ENCODE measurements at regions not wholly inside any gene's neighbourhood (a gene's known extent, or its start where the extent isn't known, plus 50 kb on each side); places are given as distances from the start of the nearest gene placed in this dataset.
"Not testable (repeated sequence)": the region's sequence is repeated elsewhere in the genome, so short reads cannot be mapped to it uniquely, and the experiment has no call there.

DNA sequence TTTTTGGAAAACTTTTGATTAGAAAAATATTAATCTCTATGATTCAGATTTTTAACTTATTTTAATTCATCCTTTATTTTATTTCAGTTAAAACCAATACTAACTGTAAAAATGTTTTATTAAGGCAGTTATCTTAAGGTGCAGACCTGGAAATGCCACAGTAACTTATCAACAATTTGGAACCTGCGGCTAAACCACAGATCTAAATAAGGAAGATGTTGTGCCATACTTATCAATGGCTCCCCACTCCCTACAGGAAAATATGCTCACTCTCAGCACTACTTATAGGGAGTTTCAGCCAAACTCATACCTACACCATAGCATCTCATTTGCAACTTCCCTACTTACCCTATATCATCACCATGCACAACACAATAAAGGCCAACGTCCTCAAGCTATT is 226.9 kb upstream of the KYNU start:
- no peak for DNase-seq
- Histone ChIP-seq H3K4me1 (ENCODE audit: control insufficient read depth, insufficient read depth, low read length) (no peaks in the 10 kb centered on the region), H3K36me3 (ENCODE audit: control insufficient read depth, insufficient read depth, low read length) (no peaks in the 10 kb centered on the region), H3K27ac (ENCODE audit: low read length) (no peak overlapping the region), H3K4me3 (ENCODE audit: low read length) (no peak overlapping the region), H3K9me3 (ENCODE audit: control insufficient read depth, low read depth, low read length) (no peaks in the 10 kb centered on the region), H3K27me3 (ENCODE audit: control insufficient read depth, insufficient read depth, low read length) (no peaks in the 10 kb centered on the region)
- 100% methylated on average over 1 of the region's 2 CpGs for WGBS (ENCODE audit: insufficient coverage, low lambda C conversion rate)

DNA sequence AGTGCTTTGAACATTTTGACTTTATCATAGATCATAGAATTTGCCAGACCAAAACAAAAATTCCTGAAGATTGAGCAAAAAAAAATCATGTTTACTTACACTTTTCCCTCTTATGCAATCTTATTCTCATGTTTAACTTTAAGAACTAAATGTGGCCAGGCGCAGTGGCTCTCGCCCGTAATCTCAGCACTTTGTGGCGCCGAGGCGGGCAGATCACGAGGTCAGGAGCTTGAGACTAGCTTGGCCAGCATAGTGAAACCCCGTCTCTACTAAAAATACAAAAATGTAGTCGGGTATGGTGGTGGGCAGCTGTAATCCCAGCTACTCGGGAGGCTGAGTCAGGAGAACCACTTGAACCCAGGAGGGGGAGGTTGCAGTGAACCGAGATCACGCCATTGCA is 227.9 kb upstream of the KYNU start:
- no peaks in the 10 kb centered on the region for H3K36me3 ChIP-seq (ENCODE audit: control insufficient read depth, insufficient read depth, low read length)
- no peak overlapping the region for H3K4me3 ChIP-seq (ENCODE audit: low read length)
- H3K27ac ChIP-seq (ENCODE audit: low read length), result no peak overlapping the region
- H3K9me3 ChIP-seq (ENCODE audit: control insufficient read depth, low read depth, low read length), result no peaks in the 10 kb centered on the region
- WGBS (ENCODE audit: insufficient coverage, low lambda C conversion rate), result 89% methylated on average over 3 of the region's 12 CpGs
- no peak for DNase-seq
- H3K4me1 ChIP-seq (ENCODE audit: control insufficient read depth, insufficient read depth, low read length), result no peaks in the 10 kb centered on the region
- no peaks in the 10 kb centered on the region for H3K27me3 ChIP-seq (ENCODE audit: control insufficient read depth, insufficient read depth, low read length)

DNA sequence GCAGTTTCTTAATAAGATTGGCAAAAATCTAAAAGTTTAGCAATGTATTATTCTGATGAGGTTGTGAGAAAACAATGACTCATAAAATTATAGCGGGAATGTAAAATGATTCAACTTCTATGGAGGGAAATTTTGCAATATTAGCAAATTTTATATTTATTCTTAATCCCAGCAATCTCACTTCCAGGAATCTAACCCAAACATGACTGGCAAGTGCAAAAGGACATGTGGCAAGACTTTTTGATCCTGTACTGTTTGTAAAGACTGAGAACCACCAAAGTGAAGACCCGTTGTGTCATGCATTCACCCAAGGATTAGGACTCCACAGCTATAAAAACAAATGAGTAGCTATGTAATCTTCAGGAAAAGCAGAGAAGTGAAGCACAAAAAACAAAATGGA is 234.8 kb upstream of the KYNU start:
- Histone ChIP-seq H3K9me3 (ENCODE audit: control insufficient read depth, low read depth, low read length) (no peaks in the 10 kb centered on the region), H3K36me3 (ENCODE audit: control insufficient read depth, insufficient read depth, low read length) (no peaks in the 10 kb centered on the region), H3K4me3 (ENCODE audit: low read length) (no peak overlapping the region), H3K4me1 (ENCODE audit: control insufficient read depth, insufficient read depth, low read length) (no peaks in the 10 kb centered on the region), H3K27ac (ENCODE audit: low read length) (no peak overlapping the region), H3K27me3 (ENCODE audit: control insufficient read depth, insufficient read depth, low read length) (no peaks in the 10 kb centered on the region)
- 100% methylated on average over 1 of the region's 2 CpGs for WGBS (ENCODE audit: insufficient coverage, low lambda C conversion rate)
- no peak for DNase-seq

DNA sequence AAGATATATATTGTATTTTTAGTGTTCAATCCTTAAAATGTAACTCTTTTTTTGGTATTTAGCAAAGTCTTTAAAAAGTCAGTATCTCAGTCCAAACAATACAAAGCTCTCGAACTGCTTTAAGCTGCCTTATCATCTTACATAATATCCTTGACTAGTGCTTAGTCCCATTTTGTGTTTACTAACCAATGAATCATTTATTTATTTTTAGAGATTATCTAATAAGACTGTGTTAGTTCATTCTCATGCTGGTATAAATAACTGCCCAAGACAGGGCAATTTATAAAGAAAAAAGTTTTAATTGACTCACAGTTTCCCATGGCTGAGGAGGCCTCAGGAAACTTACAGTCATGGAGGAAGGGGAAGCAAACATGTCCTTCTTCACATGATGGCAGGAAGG is 248.3 kb upstream of the KYNU start:
- no peaks in the 10 kb centered on the region for H3K36me3 ChIP-seq (ENCODE audit: control insufficient read depth, insufficient read depth, low read length)
- H3K27me3 ChIP-seq (ENCODE audit: control insufficient read depth, insufficient read depth, low read length), result no peaks in the 10 kb centered on the region
- no CpG with 5 or more reads among the region's 1 CpG for WGBS (ENCODE audit: insufficient coverage, low lambda C conversion rate)
- no peak overlapping the region for H3K27ac ChIP-seq (ENCODE audit: low read length)
- DNase-seq, result no peak
- no peaks in the 10 kb centered on the region for H3K9me3 ChIP-seq (ENCODE audit: control insufficient read depth, low read depth, low read length)
- no peaks in the 10 kb centered on the region for H3K4me1 ChIP-seq (ENCODE audit: control insufficient read depth, insufficient read depth, low read length)
- H3K4me3 ChIP-seq (ENCODE audit: low read length), result no peak overlapping the region

DNA sequence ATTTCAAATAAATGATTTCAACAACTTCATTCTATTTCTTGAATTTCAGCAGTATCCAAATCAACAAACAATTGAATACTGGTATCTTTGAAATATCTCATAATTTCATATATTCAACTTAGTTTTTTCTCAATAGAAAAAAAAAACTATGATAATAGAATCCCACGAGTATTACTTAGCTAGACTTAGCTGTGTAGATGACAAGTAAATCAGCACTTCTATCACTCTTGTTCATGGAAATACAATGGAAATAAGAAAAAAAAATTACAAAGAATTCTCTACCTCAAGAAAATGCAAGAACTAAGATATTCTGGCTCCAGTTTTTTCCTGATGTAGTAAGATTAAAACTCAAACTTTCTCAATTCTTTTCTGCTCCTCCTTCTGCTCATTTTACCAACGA is 256.2 kb upstream of the KYNU start:
- WGBS (ENCODE audit: insufficient coverage, low lambda C conversion rate), result 83% methylated on average over 2 of the region's 2 CpGs
- Histone ChIP-seq H3K9me3 (ENCODE audit: control insufficient read depth, low read depth, low read length) (no peaks in the 10 kb centered on the region), H3K36me3 (ENCODE audit: control insufficient read depth, insufficient read depth, low read length) (no peaks in the 10 kb centered on the region), H3K27ac (ENCODE audit: low read length) (no peak overlapping the region), H3K4me3 (ENCODE audit: low read length) (no peak overlapping the region), H3K4me1 (ENCODE audit: control insufficient read depth, insufficient read depth, low read length) (no peaks in the 10 kb centered on the region), H3K27me3 (ENCODE audit: control insufficient read depth, insufficient read depth, low read length) (no peaks in the 10 kb centered on the region)
- DNase-seq, result no peak

DNA sequence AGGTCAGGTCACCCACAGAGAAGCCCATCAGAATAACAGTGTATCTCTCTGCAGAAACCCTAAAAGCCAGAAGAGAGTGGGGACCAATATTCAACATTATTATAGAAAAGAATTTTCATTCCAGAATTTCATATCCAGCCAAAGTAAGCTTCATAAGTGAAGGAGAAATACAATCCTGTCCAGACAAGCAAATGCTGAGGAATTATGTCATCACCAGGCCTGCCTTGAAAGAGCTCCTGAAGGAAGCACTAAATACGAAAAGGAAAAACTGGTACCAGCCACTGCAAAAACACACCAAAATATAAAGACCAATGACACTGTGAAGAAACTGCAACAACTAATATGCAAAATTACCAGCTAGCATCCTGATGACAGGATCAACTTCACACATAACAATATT is 260.0 kb upstream of the KYNU start:
- WGBS (ENCODE audit: insufficient coverage, low lambda C conversion rate), result no CpG with 5 or more reads among the region's 1 CpG
- no peaks in the 10 kb centered on the region for H3K4me1 ChIP-seq (ENCODE audit: control insufficient read depth, insufficient read depth, low read length)
- DNase-seq, result no peak
- no peaks in the 10 kb centered on the region for H3K9me3 ChIP-seq (ENCODE audit: control insufficient read depth, low read depth, low read length)
- H3K4me3 ChIP-seq (ENCODE audit: low read length), result no peak overlapping the region
- H3K36me3 ChIP-seq (ENCODE audit: control insufficient read depth, insufficient read depth, low read length), result no peaks in the 10 kb centered on the region
- no peak overlapping the region for H3K27ac ChIP-seq (ENCODE audit: low read length)
- no peaks in the 10 kb centered on the region for H3K27me3 ChIP-seq (ENCODE audit: control insufficient read depth, insufficient read depth, low read length)

DNA sequence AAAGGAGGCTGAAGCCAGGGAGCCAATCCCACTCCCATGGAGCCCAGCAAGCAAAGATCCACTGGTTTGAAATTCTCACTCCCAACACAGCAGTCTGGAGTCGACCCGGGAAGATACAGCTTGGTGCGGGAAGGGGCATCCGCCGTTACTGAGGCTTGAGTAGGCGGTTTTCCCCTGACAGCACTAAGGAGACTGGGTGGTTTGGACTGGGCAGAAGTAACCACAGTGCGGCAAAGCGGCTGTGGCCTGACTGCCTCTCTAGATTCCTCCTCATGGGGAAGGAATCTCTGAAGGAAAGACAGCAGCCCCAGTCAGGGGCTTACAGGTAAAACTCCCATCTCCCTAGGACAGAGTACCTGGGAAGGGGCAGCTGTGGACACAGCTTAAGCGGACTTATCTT is 261.6 kb upstream of the KYNU start:
- H3K4me3 ChIP-seq (ENCODE audit: low read length), result no peak overlapping the region
- H3K4me1 ChIP-seq (ENCODE audit: control insufficient read depth, insufficient read depth, low read length), result no peaks in the 10 kb centered on the region
- no peaks in the 10 kb centered on the region for H3K9me3 ChIP-seq (ENCODE audit: control insufficient read depth, low read depth, low read length)
- no peak overlapping the region for H3K27ac ChIP-seq (ENCODE audit: low read length)
- H3K36me3 ChIP-seq (ENCODE audit: control insufficient read depth, insufficient read depth, low read length), result no peaks in the 10 kb centered on the region
- no peak for DNase-seq
- no peaks in the 10 kb centered on the region for H3K27me3 ChIP-seq (ENCODE audit: control insufficient read depth, insufficient read depth, low read length)
- WGBS (ENCODE audit: insufficient coverage, low lambda C conversion rate), result no CpG with 5 or more reads among the region's 9 CpGs

DNA sequence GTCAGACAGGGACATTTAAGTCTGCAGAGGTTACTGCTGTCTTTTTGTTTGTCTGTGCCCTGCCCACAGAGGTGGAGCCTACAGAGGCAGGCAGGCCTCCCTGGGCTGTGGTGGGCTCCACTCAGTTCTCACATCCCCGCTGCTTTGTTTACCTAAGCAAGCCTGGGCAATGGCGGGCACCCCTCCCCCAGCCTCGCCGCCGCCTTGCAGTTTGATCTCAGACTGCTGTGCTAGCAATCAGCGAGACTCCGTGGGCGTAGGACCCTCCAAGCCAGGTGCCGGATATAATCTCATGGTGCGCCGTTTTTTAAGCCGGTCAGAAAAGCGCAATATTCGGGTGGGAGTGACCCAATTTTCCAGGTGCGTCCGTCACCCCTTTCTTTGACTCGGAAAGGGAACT is 264.3 kb upstream of the KYNU start:
- H3K9me3 ChIP-seq (ENCODE audit: control insufficient read depth, low read depth, low read length); H3K27me3 ChIP-seq (ENCODE audit: control insufficient read depth, insufficient read depth, low read length); H3K4me3 ChIP-seq (ENCODE audit: low read length); H3K4me1 ChIP-seq (ENCODE audit: control insufficient read depth, insufficient read depth, low read length); H3K36me3 ChIP-seq (ENCODE audit: control insufficient read depth, insufficient read depth, low read length); DNase-seq; H3K27ac ChIP-seq (ENCODE audit: low read length): not testable (repeated sequence)
- no CpG with 5 or more reads among the region's 17 CpGs for WGBS (ENCODE audit: insufficient coverage, low lambda C conversion rate)

DNA sequence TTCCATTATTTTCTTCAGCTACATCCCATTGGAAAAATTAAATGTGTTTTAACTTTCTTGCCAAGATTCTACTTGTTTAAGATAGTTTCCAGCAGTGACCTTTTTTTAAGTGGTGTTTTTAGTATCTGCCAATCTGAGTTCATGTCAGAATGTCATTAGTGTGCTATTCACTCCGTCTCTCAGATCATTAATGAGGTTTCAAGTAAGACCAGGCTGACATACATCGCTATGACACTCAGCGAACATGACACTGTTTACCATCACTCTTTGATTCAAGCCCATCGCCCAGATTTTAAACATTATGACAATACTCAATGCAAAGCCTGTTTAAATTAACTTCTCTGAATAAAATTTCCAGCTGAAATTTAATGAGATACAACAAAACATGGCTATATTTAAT is 272.0 kb upstream of the KYNU start:
- H3K9me3 ChIP-seq (ENCODE audit: control insufficient read depth, low read depth, low read length), result no peaks in the 10 kb centered on the region
- no peak overlapping the region for H3K4me3 ChIP-seq (ENCODE audit: low read length)
- H3K36me3 ChIP-seq (ENCODE audit: control insufficient read depth, insufficient read depth, low read length), result no peaks in the 10 kb centered on the region
- no peak for DNase-seq
- no peaks in the 10 kb centered on the region for H3K4me1 ChIP-seq (ENCODE audit: control insufficient read depth, insufficient read depth, low read length)
- no peaks in the 10 kb centered on the region for H3K27me3 ChIP-seq (ENCODE audit: control insufficient read depth, insufficient read depth, low read length)
- no peak overlapping the region for H3K27ac ChIP-seq (ENCODE audit: low read length)
- 41% methylated on average over 3 of the region's 4 CpGs for WGBS (ENCODE audit: insufficient coverage, low lambda C conversion rate)

DNA sequence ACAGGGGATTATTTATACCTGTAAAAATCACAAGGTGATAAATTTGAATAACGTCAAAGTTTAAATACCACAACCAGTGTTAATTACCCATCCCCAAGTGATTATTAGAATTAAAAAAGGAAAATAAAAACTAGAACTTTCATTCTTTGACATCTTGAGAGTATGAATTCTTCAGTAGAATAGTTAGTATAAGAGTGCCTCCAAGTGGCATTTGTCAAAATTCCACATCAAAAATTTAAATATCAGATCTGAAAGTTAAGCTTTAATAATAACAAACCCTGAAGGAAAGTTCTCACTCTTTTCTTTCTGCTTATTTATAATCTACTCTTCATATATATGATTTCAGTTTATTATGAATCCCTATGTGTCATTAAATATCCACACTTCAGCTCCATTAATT is 273.7 kb upstream of the KYNU start:
- no peaks in the 10 kb centered on the region for H3K36me3 ChIP-seq (ENCODE audit: control insufficient read depth, insufficient read depth, low read length)
- no peaks in the 10 kb centered on the region for H3K27me3 ChIP-seq (ENCODE audit: control insufficient read depth, insufficient read depth, low read length)
- no peaks in the 10 kb centered on the region for H3K4me1 ChIP-seq (ENCODE audit: control insufficient read depth, insufficient read depth, low read length)
- no peaks in the 10 kb centered on the region for H3K9me3 ChIP-seq (ENCODE audit: control insufficient read depth, low read depth, low read length)
- H3K4me3 ChIP-seq (ENCODE audit: low read length), result no peak overlapping the region
- no CpG with 5 or more reads among the region's 1 CpG for WGBS (ENCODE audit: insufficient coverage, low lambda C conversion rate)
- no peak overlapping the region for H3K27ac ChIP-seq (ENCODE audit: low read length)
- DNase-seq, result no peak

DNA sequence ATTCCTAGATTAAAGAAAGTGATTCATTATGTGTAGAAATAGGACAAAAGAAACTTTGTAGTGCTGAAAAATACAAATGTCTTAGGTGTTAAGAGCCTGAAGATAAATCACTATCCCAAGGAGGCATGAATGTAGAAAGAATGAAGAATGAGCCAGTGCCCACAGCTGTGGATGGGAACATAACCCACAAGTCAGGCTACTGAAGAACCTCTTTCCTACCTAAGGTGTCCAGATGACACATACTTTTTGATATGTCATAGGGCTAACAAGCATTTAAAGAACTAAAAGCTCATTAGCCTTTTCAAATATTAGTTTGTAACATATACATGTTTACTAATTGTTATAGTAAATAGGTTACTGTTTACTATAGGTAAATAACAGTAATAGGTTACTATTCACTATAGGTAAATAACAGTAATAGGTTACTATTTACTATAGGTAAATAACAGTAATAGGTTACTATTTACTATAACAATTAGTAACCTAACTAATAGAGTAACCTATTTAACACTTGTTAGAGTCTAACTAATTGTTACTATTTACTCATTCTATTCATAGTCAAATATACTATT is 275.0 kb upstream of the KYNU start:
- H3K4me1 ChIP-seq (ENCODE audit: control insufficient read depth, insufficient read depth, low read length), result no peaks in the 10 kb centered on the region

More for the DNA sequence above, 275.0 kb upstream of the KYNU start:
- Histone ChIP-seq H3K36me3 (ENCODE audit: control insufficient read depth, insufficient read depth, low read length) (no peaks in the 10 kb centered on the region), H3K27me3 (ENCODE audit: control insufficient read depth, insufficient read depth, low read length) (no peaks in the 10 kb centered on the region), H3K4me3 (ENCODE audit: low read length) (no peak overlapping the region), H3K9me3 (ENCODE audit: control insufficient read depth, low read depth, low read length) (no peaks in the 10 kb centered on the region), H3K27ac (ENCODE audit: low read length) (no peak overlapping the region)
- DNase-seq, result no peak
